ENCODE measurements at regions not wholly inside any gene's neighbourhood (a gene's known extent, or its start where the extent isn't known, plus 50 kb on each side); places are given as distances from the start of the nearest gene placed in this dataset.

GRCh38 chr14:71556730-71557129 is 375.5 kb upstream of the RGS6 start:
- TF ChIP-seq ZNF274 (IDR thresholded peaks at IDR 0.05; ENCODE audit: low read depth, low read length) (no peak), YY1 (IDR thresholded peaks at IDR 0.05; ENCODE audit: insufficient read depth, insufficient read length) (no peak)
